WTC11 (cell line): ENCODE measurements at regions not wholly inside any gene's neighbourhood (a gene's known extent, or its start where the extent isn't known, plus 50 kb on each side); places are given as distances from the start of the nearest gene placed in this dataset.

Source experiments
- CTCF ChIP-seq: fragments of 200-600 bp; IDR thresholded peaks from 2 replicates; pipeline ENCODE4 v1.8.0; 2022; ENCODE audit warnings: antibody characterized with exemption
- E2F4 ChIP-seq: sonication (generic); formaldehyde crosslinking; IDR thresholded peaks from 2 replicates; pipeline ENCODE4 v1.8.1; 2022; ENCODE audit warnings: low read depth, mild to moderate bottlenecking, moderate library complexity, missing genetic modification reagents, borderline replicate concordance
- MAX ChIP-seq: sonication (generic); formaldehyde crosslinking; IDR thresholded peaks from 2 replicates; pipeline ENCODE4 v1.8.0; 2022; ENCODE audit warnings: mild to moderate bottlenecking, missing genetic modification reagents
- NFYB ChIP-seq: sonication (generic); formaldehyde crosslinking; conservative IDR thresholded peaks from 2 replicates; pipeline ENCODE4 v1.8.0; 2022; ENCODE audit warnings: low read depth, missing genetic modification reagents
- TP53 ChIP-seq: sonication (generic); formaldehyde crosslinking; IDR thresholded peaks from 2 replicates; pipeline ENCODE4 v1.8.1; 2023; ENCODE audit warnings: mild to moderate bottlenecking, missing genetic modification reagents
- ZMAT4 ChIP-seq: fragments of 250-450 bp; sonication (Bioruptor Pico); IDR thresholded peaks from 2 replicates; pipeline ENCODE4 v1.9.0; 2021; ENCODE audit warnings: mild to moderate bottlenecking
- ZNF121 ChIP-seq: sonication (generic); formaldehyde crosslinking; IDR thresholded peaks from 2 replicates; pipeline ENCODE4 v1.8.0; 2023; ENCODE audit warnings: missing genetic modification reagents
- ZNF423 ChIP-seq: fragments of 250-450 bp; sonication (Bioruptor Pico); IDR thresholded peaks from 2 replicates; pipeline ENCODE4 v2.1.2; 2022; ENCODE audit warnings: mild to moderate bottlenecking, moderate library complexity
- ZNF425 ChIP-seq: fragments of 250-450 bp; sonication (Bioruptor Pico); conservative IDR thresholded peaks from 2 replicates; pipeline ENCODE4 v1.9.0; 2021; ENCODE audit warnings: mild to moderate bottlenecking

- TF ChIP-seq CTCF (no peak), ZNF423 (no peak), ZMAT4 (no peak), TP53 (CRISPR knock-in tag) (no peak), NFYB (CRISPR knock-in tag) (no peak), ZNF425 (CRISPR knock-in tag) (no peak), MAX (CRISPR knock-in tag) (no peak), E2F4 (no peak), ZNF121 (CRISPR knock-in tag) (no peak)
These were observed 63.4 kb upstream of the PLEKHG3 start for GRCh38 chr14:64640839-64641238.
